HCT116 (cell line): ENCODE measurements at regions not wholly inside any gene's neighbourhood (a gene's known extent, or its start where the extent isn't known, plus 50 kb on each side); places are given as distances from the start of the nearest gene placed in this dataset.

Experiments
- ATAC-seq: fragments of 200-7000 bp; cut with Tn5 transposase; 2 replicates; pipeline ENCODE4 v1.9.1; 2020; ENCODE audit warnings: mild to moderate bottlenecking, moderate library complexity
- BruUV-seq: library from RNA; stranded (reverse); fragments of 400-500 nt; replicated peaks from 2 replicates; lab custom pipeline; 2021; lab: Mats Ljungman, UMichigan
- CTCF ChIA-PET: fragments of 300-600 bp; sonication (Branson Sonifier 250); formaldehyde crosslinking; loops from one replicate; lab custom pipeline; 2021; ENCODE audit warnings: antibody characterized with exemption; lab: Charles Lee
- POLR2A ChIA-PET: fragments of 300-600, 350-600 bp; sonication (Branson Sonifier 250); formaldehyde crosslinking; loops from one replicate; lab custom pipeline; 2021; ENCODE audit warnings: antibody characterized with exemption; lab: Charles Lee
- RAD21 ChIA-PET, 2 experiments: fragments of 300-600 bp; sonication (Branson Sonifier 250); formaldehyde crosslinking; loops; one replicate each; lab custom pipeline; 2023; ENCODE audit warnings: low total read pairs in 2 of 2; ENCODE audit not compliant: uncharacterized antibody in 2 of 2, unreplicated experiment in 2 of 2, low non-redundant PET in 1 of 2; lab: Charles Lee
- DNase-seq: peaks from one replicate; pipeline ENCODE4 v3.0.0-alpha.2; 2010; ENCODE audit warnings: low read depth, low spot score
- H2AFZ ChIP-seq: fragments of 200-600 bp; shearing (Covaris generic), sonication (generic); 2 replicates; pipeline ENCODE4 v1.6.1; 2017; ENCODE audit warnings: low read depth, mixed run types, mixed read lengths, antibody characterized with exemption, low read length; ENCODE audit not compliant: poor library complexity, severe bottlenecking
- H3K27ac ChIP-seq: 2 replicates; pipeline ENCODE4 v1.5.1; 2012; ENCODE audit warnings: low read depth, low read length
- H3K27me3 ChIP-seq: fragments of 200-600 bp; sonication (generic); 2 replicates; pipeline ENCODE4 v1.6.1; 2016; ENCODE audit warnings: mixed run types, low read length, mixed read lengths; ENCODE audit not compliant: insufficient read depth
- H3K36me3 ChIP-seq, 2 experiments: fragments of 200-500 bp in 1 of 2; fragments of 200-600 bp in 1 of 2; sonication (Bioruptor generic) in 1 of 2; sonication (generic) in 1 of 2; 2 replicates each; pipeline versions ENCODE4 v1.5.1 to v1.6.1; 2014 to 2016; ENCODE audit warnings: low read length in 2 of 2, inconsistent platforms in 1 of 2, mixed read lengths in 1 of 2, mixed run types in 1 of 2; ENCODE audit not compliant: insufficient read depth in 2 of 2, control insufficient read depth in 1 of 2
- H3K4me1 ChIP-seq, 2 experiments: fragments of 200-600 bp in 1 of 2; sonication (generic) in 1 of 2; 2 replicates each; pipeline versions ENCODE4 v1.5.1 to v1.6.1; 2012 to 2017; ENCODE audit warnings: low read length in 2 of 2, inconsistent platforms in 1 of 2, mild to moderate bottlenecking in 1 of 2, mixed read lengths in 1 of 2, mixed run types in 1 of 2, moderate library complexity in 1 of 2; ENCODE audit not compliant: insufficient read depth in 2 of 2, control insufficient read depth in 1 of 2
- H3K4me2 ChIP-seq: fragments of 200-600 bp; sonication (generic); 2 replicates; pipeline ENCODE4 v1.6.1; 2017; ENCODE audit warnings: mixed run types, low read length, mixed read lengths
- H3K4me3 ChIP-seq, 2 experiments: fragments of 200-600 bp in 1 of 2; sonication (generic) in 1 of 2; replicated peaks in 1 of 2; 2 replicates each; pipeline ENCODE4 v1.5.1; 2011 to 2016; ENCODE audit warnings: low read length in 2 of 2, control low read depth in 1 of 2, low read depth in 1 of 2, mild to moderate bottlenecking in 1 of 2, mixed read lengths in 1 of 2, mixed run types in 1 of 2
- H3K79me2 ChIP-seq: fragments of 200-600 bp; sonication (generic); 2 replicates; pipeline ENCODE4 v1.6.1; 2017; ENCODE audit warnings: mild to moderate bottlenecking, mixed run types, low read length, moderate library complexity, mixed read lengths; ENCODE audit not compliant: insufficient read depth
- H3K9ac ChIP-seq: fragments of 200-600 bp; sonication (generic); 2 replicates; pipeline ENCODE4 v1.6.1; 2016; ENCODE audit warnings: low read length, mixed read lengths
- H3K9me2 ChIP-seq: fragments of 200-600 bp; sonication (generic), shearing (Covaris generic); 2 replicates; pipeline ENCODE4 v1.6.1; 2017; ENCODE audit warnings: mixed run types, mild to moderate bottlenecking, moderate library complexity; ENCODE audit not compliant: insufficient read depth
- H3K9me3 ChIP-seq, 2 experiments: fragments of 200-500 bp in 1 of 2; fragments of 200-600 bp in 1 of 2; sonication (Bioruptor generic) in 1 of 2; sonication (generic) in 1 of 2; 2 replicates each; pipeline ENCODE4 v1.6.1; 2014 to 2017; ENCODE audit warnings: low read length in 2 of 2, mixed read lengths in 2 of 2, inconsistent platforms in 1 of 2, low read depth in 1 of 2, mild to moderate bottlenecking in 1 of 2, mixed run types in 1 of 2, moderate library complexity in 1 of 2; ENCODE audit not compliant: control insufficient read depth in 1 of 2, insufficient read depth in 1 of 2
- H4K20me1 ChIP-seq: fragments of 200-600 bp; sonication (generic), shearing (Covaris generic); 2 replicates; pipeline ENCODE4 v1.6.1; 2017; ENCODE audit warnings: mixed run types, mild to moderate bottlenecking, moderate library complexity; ENCODE audit not compliant: insufficient read depth
- EGR1 ChIP-seq: IDR thresholded peaks from 2 replicates; pipeline ENCODE4 v1.6.1; 2012; ENCODE audit warnings: low read depth
- ELF1 ChIP-seq: IDR thresholded peaks from 2 replicates; pipeline ENCODE4 v1.6.1; 2012; ENCODE audit warnings: low read depth, borderline replicate concordance
- EZH2 ChIP-seq: fragments of 200-600 bp; sonication (generic); IDR thresholded peaks from 2 replicates; pipeline ENCODE4 v1.6.1; 2017; ENCODE audit warnings: antibody characterized with exemption, mixed run types
- EZH2phosphoT487 ChIP-seq: fragments of 200-600 bp; IDR thresholded peaks from 2 replicates; pipeline ENCODE4 v1.6.1; 2018; ENCODE audit warnings: antibody characterized with exemption, borderline replicate concordance
- FOSL1 ChIP-seq: IDR thresholded peaks from 2 replicates; pipeline ENCODE4 v1.6.1; 2012; ENCODE audit warnings: low read depth
- JUND ChIP-seq: IDR thresholded peaks from 2 replicates; pipeline ENCODE4 v1.6.1; 2012
- POLR2A ChIP-seq: IDR thresholded peaks from 2 replicates; pipeline ENCODE4 v1.7.0; 2011; ENCODE audit warnings: borderline replicate concordance; ENCODE audit not compliant: insufficient read depth, insufficient read length; ENCODE audit errors: extremely low read depth
- REST ChIP-seq: IDR thresholded peaks from 2 replicates; pipeline ENCODE4 v1.6.1; 2012; ENCODE audit warnings: low read depth
- SP1 ChIP-seq: IDR thresholded peaks from 2 replicates; pipeline ENCODE4 v1.6.1; 2012; ENCODE audit warnings: low read depth
- TCF7L2 ChIP-seq: IDR thresholded peaks from 2 replicates; pipeline ENCODE4 v1.7.0; 2011; ENCODE audit warnings: borderline replicate concordance, inconsistent platforms; ENCODE audit not compliant: insufficient read depth, insufficient read length; ENCODE audit errors: extremely low read depth
- ZBTB33 ChIP-seq: IDR thresholded peaks from 2 replicates; pipeline ENCODE4 v1.6.1; 2011; ENCODE audit warnings: mild to moderate bottlenecking, low read length, moderate library complexity; ENCODE audit not compliant: insufficient replicate concordance; ENCODE audit errors: extremely low read depth
- intact Hi-C: fragments of 100-400 bp; cut with micrococcal nuclease; formaldehyde crosslinking; loops from 2 replicates; pipeline ENCODE4 v1.10.0; 2022
- TF ChIP-seq, protein P1 (sequence below), 3 experiments: fragments of 200-600 bp in 1 of 3; sonication (generic) in 1 of 3; IDR thresholded peaks in 2 of 3; conservative IDR thresholded peaks in 1 of 3; 2 replicates each; pipeline ENCODE4 v1.5.1; 2012 to 2017; ENCODE audit warnings: low read depth in 2 of 3, low read length in 2 of 3, antibody characterized with exemption in 1 of 3, borderline replicate concordance in 1 of 3, control low read depth in 1 of 3, mild to moderate bottlenecking in 1 of 3, mixed read lengths in 1 of 3, mixed run types in 1 of 3, moderate library complexity in 1 of 3; ENCODE audit not compliant: insufficient read depth in 1 of 3

DNA sequence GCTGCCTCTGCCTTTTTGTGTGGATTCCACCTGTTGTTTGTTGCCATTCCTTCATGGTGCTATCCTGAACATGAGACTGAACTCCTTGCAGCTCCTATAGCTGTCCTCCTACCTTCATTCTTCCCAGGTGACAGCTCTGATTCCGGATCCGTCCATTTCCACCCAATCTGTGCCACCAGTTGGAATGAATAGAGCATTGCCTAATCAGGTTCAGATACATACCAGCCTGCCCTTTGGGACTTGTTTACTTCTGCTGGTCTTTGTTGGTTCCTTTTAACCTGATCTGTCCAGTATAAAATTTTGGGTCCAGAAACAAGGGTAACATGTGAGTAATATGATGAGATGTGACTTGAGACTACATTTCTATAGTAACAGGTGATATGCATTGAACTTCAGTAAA is 136.3 kb upstream of the IGF1 start:
- no peaks in the 10 kb centered on the region for H3K4me1 ChIP-seq
- H2AFZ ChIP-seq = no peak overlapping the region
- no peaks in the 10 kb centered on the region for H4K20me1 ChIP-seq
- TF ChIP-seq EZH2phosphoT487 = no peak
- no peak for TF ChIP-seq SP1
- TF ChIP-seq ZBTB33 = no peak
- TF ChIP-seq EZH2 = no peak
- TF ChIP-seq ELF1 = no peak
- TF ChIP-seq TCF7L2 = no peak
- TF ChIP-seq, protein P1, sequence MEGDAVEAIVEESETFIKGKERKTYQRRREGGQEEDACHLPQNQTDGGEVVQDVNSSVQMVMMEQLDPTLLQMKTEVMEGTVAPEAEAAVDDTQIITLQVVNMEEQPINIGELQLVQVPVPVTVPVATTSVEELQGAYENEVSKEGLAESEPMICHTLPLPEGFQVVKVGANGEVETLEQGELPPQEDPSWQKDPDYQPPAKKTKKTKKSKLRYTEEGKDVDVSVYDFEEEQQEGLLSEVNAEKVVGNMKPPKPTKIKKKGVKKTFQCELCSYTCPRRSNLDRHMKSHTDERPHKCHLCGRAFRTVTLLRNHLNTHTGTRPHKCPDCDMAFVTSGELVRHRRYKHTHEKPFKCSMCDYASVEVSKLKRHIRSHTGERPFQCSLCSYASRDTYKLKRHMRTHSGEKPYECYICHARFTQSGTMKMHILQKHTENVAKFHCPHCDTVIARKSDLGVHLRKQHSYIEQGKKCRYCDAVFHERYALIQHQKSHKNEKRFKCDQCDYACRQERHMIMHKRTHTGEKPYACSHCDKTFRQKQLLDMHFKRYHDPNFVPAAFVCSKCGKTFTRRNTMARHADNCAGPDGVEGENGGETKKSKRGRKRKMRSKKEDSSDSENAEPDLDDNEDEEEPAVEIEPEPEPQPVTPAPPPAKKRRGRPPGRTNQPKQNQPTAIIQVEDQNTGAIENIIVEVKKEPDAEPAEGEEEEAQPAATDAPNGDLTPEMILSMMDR (IDR thresholded peaks at IDR 0.05 in 2 of 3, conservative IDR thresholded peaks at IDR 0.05 in 1 of 3; ENCODE audit: borderline replicate concordance in 1 of 3, insufficient read depth in 1 of 3, low read depth in 2 of 3, low read length in 2 of 3) = no peak
- no peak for TF ChIP-seq JUND
- no peak for TF ChIP-seq POLR2A
- no peak for TF ChIP-seq REST
- TF ChIP-seq EGR1 = no peak
- TF ChIP-seq FOSL1 = no peak
- no peak overlapping the region for H3K27ac ChIP-seq
- H3K9ac ChIP-seq = no peak overlapping the region
- peaks cover 3% of the 10 kb centered on the region; the same call in 1 of the 2 replicates for H3K9me2 ChIP-seq
- H3K36me3 ChIP-seq = no peaks in the 10 kb centered on the region
- no peaks in the 10 kb centered on the region for H3K79me2 ChIP-seq
- H3K4me2 ChIP-seq = no peak overlapping the region
- ChIA-PET CTCF (no interaction called here), POLR2A (no interaction called here), RAD21 (no interaction called here)
- no peaks in the 10 kb centered on the region for H3K9me3 ChIP-seq
- no TSS peak for BruUV-seq
- ATAC-seq = no peak
- H3K27me3 ChIP-seq = peaks cover 5% of the 10 kb centered on the region; the same call in 1 of the 2 replicates
- no peak for DNase-seq
- no peak overlapping the region for H3K4me3 ChIP-seq
- intact Hi-C loops = no loop called here
